ENCODE measurements at regions not wholly inside any gene's neighbourhood (a gene's known extent, or its start where the extent isn't known, plus 50 kb on each side); places are given as distances from the start of the nearest gene placed in this dataset.

DNA sequence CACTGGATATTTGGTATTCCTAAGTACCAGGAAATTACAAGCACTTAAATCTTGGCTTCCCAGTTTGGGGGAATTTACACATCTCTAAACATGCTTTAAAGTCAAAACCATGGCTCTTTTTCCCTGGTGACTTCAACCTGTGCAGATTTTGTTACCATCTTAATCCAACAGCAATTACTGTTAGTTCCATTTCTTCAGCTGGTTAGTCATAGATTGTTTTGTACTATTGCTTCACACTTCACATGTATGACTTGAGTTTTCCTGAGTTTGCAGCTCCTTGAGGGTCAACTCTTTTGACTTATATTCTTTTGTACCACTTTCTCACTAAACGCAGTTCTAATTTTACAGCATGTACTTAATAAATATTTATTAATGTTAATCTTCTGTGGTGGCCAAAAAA, 203.4 kb upstream of the RND3 start:
- TF ChIP-seq, protein P1, sequence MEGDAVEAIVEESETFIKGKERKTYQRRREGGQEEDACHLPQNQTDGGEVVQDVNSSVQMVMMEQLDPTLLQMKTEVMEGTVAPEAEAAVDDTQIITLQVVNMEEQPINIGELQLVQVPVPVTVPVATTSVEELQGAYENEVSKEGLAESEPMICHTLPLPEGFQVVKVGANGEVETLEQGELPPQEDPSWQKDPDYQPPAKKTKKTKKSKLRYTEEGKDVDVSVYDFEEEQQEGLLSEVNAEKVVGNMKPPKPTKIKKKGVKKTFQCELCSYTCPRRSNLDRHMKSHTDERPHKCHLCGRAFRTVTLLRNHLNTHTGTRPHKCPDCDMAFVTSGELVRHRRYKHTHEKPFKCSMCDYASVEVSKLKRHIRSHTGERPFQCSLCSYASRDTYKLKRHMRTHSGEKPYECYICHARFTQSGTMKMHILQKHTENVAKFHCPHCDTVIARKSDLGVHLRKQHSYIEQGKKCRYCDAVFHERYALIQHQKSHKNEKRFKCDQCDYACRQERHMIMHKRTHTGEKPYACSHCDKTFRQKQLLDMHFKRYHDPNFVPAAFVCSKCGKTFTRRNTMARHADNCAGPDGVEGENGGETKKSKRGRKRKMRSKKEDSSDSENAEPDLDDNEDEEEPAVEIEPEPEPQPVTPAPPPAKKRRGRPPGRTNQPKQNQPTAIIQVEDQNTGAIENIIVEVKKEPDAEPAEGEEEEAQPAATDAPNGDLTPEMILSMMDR (IDR thresholded peaks at IDR 0.05; ENCODE audit: low read length), result no peak
- TF ChIP-seq EZH2 (IDR thresholded peaks at IDR 0.05; ENCODE audit: borderline replicate concordance, low read length), result no peak
